ENCODE measurements at regions not wholly inside any gene's neighbourhood (a gene's known extent, or its start where the extent isn't known, plus 50 kb on each side); places are given as distances from the start of the nearest gene placed in this dataset.
"Not testable (repeated sequence)": the region's sequence is repeated elsewhere in the genome, so short reads cannot be mapped to it uniquely, and the experiment has no call there.

GRCh38 chr10:89949496-89949895 is 248.1 kb downstream of the KIF20B start:
- no peak for DNase-seq (ENCODE audit: low spot score)

GRCh38 chr10:89952325-89952724 is 250.9 kb downstream of the KIF20B start:
- no peak for DNase-seq (ENCODE audit: low spot score)

GRCh38 chr10:89952751-89953150 is 251.4 kb downstream of the KIF20B start:
- no peak for DNase-seq (ENCODE audit: low spot score)

GRCh38 chr10:89954061-89954460 is 252.7 kb downstream of the KIF20B start:
- no peak for DNase-seq (ENCODE audit: low spot score)

- no peak for DNase-seq (ENCODE audit: low spot score)
These were observed 253.6 kb downstream of the KIF20B start for GRCh38 chr10:89954787-89955566.

GRCh38 chr10:89959433-89960110 is 258.2 kb downstream of the KIF20B start:
- DNase-seq (ENCODE audit: low spot score), result no peak

- no peak for DNase-seq (ENCODE audit: low spot score)
These were observed 262.2 kb downstream of the KIF20B start for GRCh38 chr10:89963451-89964102.

GRCh38 chr10:89966211-89966610 is 264.8 kb downstream of the KIF20B start:
- no peak for DNase-seq (ENCODE audit: low spot score)

- DNase-seq (ENCODE audit: low spot score), result no peak
These were observed 271.9 kb downstream of the KIF20B start for GRCh38 chr10:89973326-89973725.

GRCh38 chr10:89975071-89975470 is 273.7 kb downstream of the KIF20B start:
- no peak for DNase-seq (ENCODE audit: low spot score)

- DNase-seq (ENCODE audit: low spot score), result no peak
These were observed 274.4 kb downstream of the KIF20B start for GRCh38 chr10:89975771-89976170.

- DNase-seq (ENCODE audit: low spot score), result no peak
These were observed 276.7 kb downstream of the KIF20B start for GRCh38 chr10:89978081-89978480.

GRCh38 chr10:89979726-89980125 is 278.3 kb downstream of the KIF20B start:
- no peak for DNase-seq (ENCODE audit: low spot score)

- no peak for DNase-seq (ENCODE audit: low spot score)
These were observed 278.8 kb downstream of the KIF20B start for GRCh38 chr10:89980166-89980565.

- no peak for DNase-seq (ENCODE audit: low spot score)
These were observed 280.5 kb downstream of the KIF20B start for GRCh38 chr10:89981891-89982290.

- no peak for DNase-seq (ENCODE audit: low spot score)
These were observed 284.1 kb downstream of the KIF20B start for GRCh38 chr10:89985446-89985845.

GRCh38 chr10:89988361-89988760 is 287.0 kb downstream of the KIF20B start:
- not testable (repeated sequence) for DNase-seq (ENCODE audit: low spot score)

GRCh38 chr10:89992575-89992974 is 291.2 kb downstream of the KIF20B start:
- DNase-seq (ENCODE audit: low spot score), result no peak

- DNase-seq (ENCODE audit: low spot score), result no peak
These were observed 305.8 kb downstream of the KIF20B start for GRCh38 chr10:90007226-90007625.

GRCh38 chr10:90011281-90011680 is 309.9 kb downstream of the KIF20B start:
- not testable (repeated sequence) for DNase-seq (ENCODE audit: low spot score)

- DNase-seq (ENCODE audit: low spot score), result no peak
These were observed 317.4 kb downstream of the KIF20B start for GRCh38 chr10:90018819-90019218.

GRCh38 chr10:90020506-90020905 is 319.1 kb downstream of the KIF20B start:
- DNase-seq (ENCODE audit: low spot score), result no peak

GRCh38 chr10:90023950-90024349 is 322.6 kb downstream of the KIF20B start:
- DNase-seq (ENCODE audit: low spot score), result no peak
